ENCODE measurements at regions not wholly inside any gene's neighbourhood (a gene's known extent, or its start where the extent isn't known, plus 50 kb on each side); places are given as distances from the start of the nearest gene placed in this dataset.

DNA sequence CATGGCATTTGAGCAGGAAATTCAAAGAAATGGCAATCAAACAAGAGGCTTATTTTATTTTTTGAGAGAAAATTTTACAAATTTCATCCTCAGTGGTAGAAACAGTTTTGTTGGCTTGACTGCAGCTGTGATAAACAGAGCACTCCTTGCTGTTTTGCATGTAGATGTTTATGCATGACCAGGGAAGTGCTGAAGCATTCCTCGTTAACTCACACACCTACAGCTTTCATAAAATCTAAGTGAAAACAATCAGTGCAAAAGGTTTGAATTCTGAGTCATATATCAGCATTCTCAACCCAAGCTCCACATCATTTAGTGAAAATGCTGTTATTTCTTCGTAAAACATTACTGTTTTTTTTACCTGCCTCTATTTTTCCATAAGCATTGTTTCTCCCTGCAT lies 146.6 kb upstream of the CCDC68 start:
- H3K27ac Mint-ChIP-seq (ENCODE audit: unreplicated experiment), result no peak overlapping the region
- no peaks in the 10 kb centered on the region for H3K36me3 Mint-ChIP-seq (ENCODE audit: unreplicated experiment)
- H3K27me3 Mint-ChIP-seq (ENCODE audit: unreplicated experiment), result no peaks in the 10 kb centered on the region
- no peak for DNase-seq
- H3K9me3 Mint-ChIP-seq (ENCODE audit: unreplicated experiment), result peaks cover 1% of the 10 kb centered on the region
- H3K4me3 Mint-ChIP-seq (ENCODE audit: unreplicated experiment), result no peak overlapping the region
- H3K4me1 Mint-ChIP-seq (ENCODE audit: low read depth, unreplicated experiment), result no peaks in the 10 kb centered on the region
- TF ChIP-seq, protein P1, sequence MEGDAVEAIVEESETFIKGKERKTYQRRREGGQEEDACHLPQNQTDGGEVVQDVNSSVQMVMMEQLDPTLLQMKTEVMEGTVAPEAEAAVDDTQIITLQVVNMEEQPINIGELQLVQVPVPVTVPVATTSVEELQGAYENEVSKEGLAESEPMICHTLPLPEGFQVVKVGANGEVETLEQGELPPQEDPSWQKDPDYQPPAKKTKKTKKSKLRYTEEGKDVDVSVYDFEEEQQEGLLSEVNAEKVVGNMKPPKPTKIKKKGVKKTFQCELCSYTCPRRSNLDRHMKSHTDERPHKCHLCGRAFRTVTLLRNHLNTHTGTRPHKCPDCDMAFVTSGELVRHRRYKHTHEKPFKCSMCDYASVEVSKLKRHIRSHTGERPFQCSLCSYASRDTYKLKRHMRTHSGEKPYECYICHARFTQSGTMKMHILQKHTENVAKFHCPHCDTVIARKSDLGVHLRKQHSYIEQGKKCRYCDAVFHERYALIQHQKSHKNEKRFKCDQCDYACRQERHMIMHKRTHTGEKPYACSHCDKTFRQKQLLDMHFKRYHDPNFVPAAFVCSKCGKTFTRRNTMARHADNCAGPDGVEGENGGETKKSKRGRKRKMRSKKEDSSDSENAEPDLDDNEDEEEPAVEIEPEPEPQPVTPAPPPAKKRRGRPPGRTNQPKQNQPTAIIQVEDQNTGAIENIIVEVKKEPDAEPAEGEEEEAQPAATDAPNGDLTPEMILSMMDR (IDR thresholded peaks at IDR 0.05; ENCODE audit: partially characterized antibody, unreplicated experiment), result no peak

DNA sequence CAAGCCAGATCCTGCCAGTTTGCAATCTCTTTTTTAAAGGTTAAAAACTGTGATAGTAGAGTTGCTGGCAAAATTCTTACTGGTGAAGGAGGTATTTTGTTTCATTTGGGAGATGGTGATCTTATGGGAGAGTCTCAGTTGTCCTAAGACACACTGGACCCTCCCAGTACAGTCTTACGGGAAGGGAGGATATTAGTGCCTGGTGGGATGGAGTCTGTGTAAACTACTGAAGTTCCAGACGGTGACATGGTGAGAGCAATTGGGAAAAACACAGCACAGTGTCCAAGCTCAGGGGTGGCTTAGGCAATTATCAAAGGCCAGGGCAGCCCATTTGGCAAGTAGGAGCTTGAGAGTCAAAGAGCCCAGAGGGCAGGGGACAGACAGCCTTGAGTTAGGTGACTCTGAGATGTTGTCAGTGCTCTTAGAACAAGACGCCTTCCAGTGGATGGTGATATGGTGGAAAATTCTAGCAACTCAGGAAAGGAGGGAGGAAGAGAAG lies 143.7 kb upstream of the CCDC68 start:
- Mint-ChIP-seq H3K4me3 (ENCODE audit: unreplicated experiment) (no peak overlapping the region), H3K36me3 (ENCODE audit: unreplicated experiment) (no peaks in the 10 kb centered on the region), H3K4me1 (ENCODE audit: low read depth, unreplicated experiment) (no peaks in the 10 kb centered on the region), H3K9me3 (ENCODE audit: unreplicated experiment) (peaks cover 1% of the 10 kb centered on the region), H3K27ac (ENCODE audit: unreplicated experiment) (no peak overlapping the region), H3K27me3 (ENCODE audit: unreplicated experiment) (no peaks in the 10 kb centered on the region)
- DNase-seq, result no peak
- TF ChIP-seq, protein P1 (IDR thresholded peaks at IDR 0.05; ENCODE audit: partially characterized antibody, unreplicated experiment), result no peak

DNA sequence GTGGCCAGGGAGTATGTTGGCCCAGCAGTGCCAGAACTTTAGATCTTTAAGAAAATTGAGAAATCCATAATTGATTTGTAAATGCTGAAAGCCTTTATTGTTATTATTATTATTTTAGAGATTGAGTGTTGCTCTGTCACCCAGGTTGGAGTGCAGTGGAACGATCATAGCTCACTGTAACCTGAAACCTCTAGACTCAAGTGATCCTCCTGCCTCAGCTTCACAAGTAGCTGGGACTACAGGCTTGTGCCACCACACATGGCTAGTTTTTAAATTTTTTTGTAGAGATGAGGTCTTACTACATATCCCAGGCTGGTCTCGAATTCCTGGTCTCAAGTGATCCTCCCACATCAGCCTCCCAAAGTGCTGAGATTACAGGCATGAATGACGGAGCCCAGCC lies 143.2 kb upstream of the CCDC68 start:
- Mint-ChIP-seq H3K27ac (ENCODE audit: unreplicated experiment) (no peak overlapping the region), H3K4me3 (ENCODE audit: unreplicated experiment) (no peak overlapping the region), H3K27me3 (ENCODE audit: unreplicated experiment) (no peaks in the 10 kb centered on the region), H3K4me1 (ENCODE audit: low read depth, unreplicated experiment) (no peaks in the 10 kb centered on the region), H3K36me3 (ENCODE audit: unreplicated experiment) (no peaks in the 10 kb centered on the region), H3K9me3 (ENCODE audit: unreplicated experiment) (peaks cover 1% of the 10 kb centered on the region)
- DNase-seq, result no peak
- TF ChIP-seq, protein P1 (IDR thresholded peaks at IDR 0.05; ENCODE audit: partially characterized antibody, unreplicated experiment), result no peak

DNA sequence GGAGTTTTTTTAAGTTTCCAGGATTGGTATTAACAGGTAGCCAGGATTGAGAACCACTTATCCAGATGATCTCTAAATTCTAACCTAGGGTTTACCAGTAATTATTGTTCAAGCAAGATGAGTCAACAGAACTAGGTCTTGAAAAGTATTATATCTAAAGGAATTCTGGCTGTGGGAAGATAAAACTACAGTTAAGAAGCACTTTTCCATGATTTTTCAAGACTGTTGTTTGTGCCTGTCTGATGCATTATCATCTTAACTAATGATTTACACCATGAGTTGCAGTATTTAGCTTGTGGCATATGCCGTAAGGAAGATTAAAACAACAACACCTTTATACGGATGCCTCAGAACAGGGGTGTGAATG lies 142.2 kb upstream of the CCDC68 start:
- TF ChIP-seq, protein P1 (IDR thresholded peaks at IDR 0.05; ENCODE audit: partially characterized antibody, unreplicated experiment), result no peak
- Mint-ChIP-seq H3K36me3 (ENCODE audit: unreplicated experiment) (no peaks in the 10 kb centered on the region), H3K27ac (ENCODE audit: unreplicated experiment) (no peak overlapping the region), H3K4me1 (ENCODE audit: low read depth, unreplicated experiment) (no peaks in the 10 kb centered on the region), H3K9me3 (ENCODE audit: unreplicated experiment) (peaks cover 1% of the 10 kb centered on the region), H3K27me3 (ENCODE audit: unreplicated experiment) (no peaks in the 10 kb centered on the region), H3K4me3 (ENCODE audit: unreplicated experiment) (no peak overlapping the region)
- DNase-seq, result no peak

DNA sequence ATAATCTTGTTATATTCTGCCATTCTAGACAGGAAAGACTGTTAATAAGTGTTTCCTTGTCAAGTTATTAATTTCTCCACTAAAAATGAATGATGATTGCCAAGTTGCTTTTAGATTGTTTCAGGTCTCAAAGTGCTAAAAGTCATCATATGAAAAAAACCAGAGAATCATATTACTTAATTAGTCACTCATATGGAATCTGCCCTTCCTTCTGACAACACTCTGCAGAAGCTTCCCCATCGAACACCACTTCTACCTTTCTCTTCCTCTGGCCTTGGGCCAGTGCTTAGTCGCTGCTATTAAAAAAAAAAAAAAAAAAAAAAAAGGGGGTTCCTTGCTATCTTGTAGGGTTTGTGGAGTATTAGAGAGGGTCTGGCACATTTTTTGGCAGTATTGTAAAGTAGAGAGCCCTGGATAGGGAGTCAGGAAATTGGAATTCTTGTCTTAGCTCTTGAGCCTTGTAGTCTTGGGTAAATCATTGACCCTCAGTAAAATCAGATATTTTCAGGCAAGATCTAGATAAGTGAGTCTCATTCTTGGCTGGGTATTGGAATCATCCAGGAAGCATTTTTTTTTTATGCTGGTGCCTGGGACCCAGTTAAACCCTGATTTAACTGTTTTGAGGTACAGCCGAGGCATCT lies 141.7 kb upstream of the CCDC68 start:
- no peaks in the 10 kb centered on the region for H3K4me1 Mint-ChIP-seq (ENCODE audit: low read depth, unreplicated experiment)
- no peak overlapping the region for H3K4me3 Mint-ChIP-seq (ENCODE audit: unreplicated experiment)
- no peaks in the 10 kb centered on the region for H3K36me3 Mint-ChIP-seq (ENCODE audit: unreplicated experiment)
- peaks cover 1% of the 10 kb centered on the region for H3K9me3 Mint-ChIP-seq (ENCODE audit: unreplicated experiment)
- H3K27ac Mint-ChIP-seq (ENCODE audit: unreplicated experiment), result no peak overlapping the region
- TF ChIP-seq, protein P1 (IDR thresholded peaks at IDR 0.05; ENCODE audit: partially characterized antibody, unreplicated experiment), result no peak
- no peaks in the 10 kb centered on the region for H3K27me3 Mint-ChIP-seq (ENCODE audit: unreplicated experiment)
- no peak for DNase-seq
